A673 (cell line): ENCODE measurements at regions not wholly inside any gene's neighbourhood (a gene's known extent, or its start where the extent isn't known, plus 50 kb on each side); places are given as distances from the start of the nearest gene placed in this dataset.

Experiments used
- EZH2 ChIP-seq: fragments of 200-600 bp; sonication (generic); IDR thresholded peaks from 2 replicates; pipeline ENCODE4 v1.6.1; 2017; ENCODE audit warnings: borderline replicate concordance, low read depth, mild to moderate bottlenecking, mixed read lengths, antibody characterized with exemption, low read length; ENCODE audit not compliant: poor library complexity, severe bottlenecking
- TF ChIP-seq, protein P1 (sequence below): fragments of 300-800, 200-600 bp; sonication (generic); conservative IDR thresholded peaks from 2 replicates; pipeline ENCODE4 v1.5.1; 2017; ENCODE audit warnings: low read depth, mild to moderate bottlenecking, antibody characterized with exemption, low read length, moderate library complexity, mixed read lengths

DNA sequence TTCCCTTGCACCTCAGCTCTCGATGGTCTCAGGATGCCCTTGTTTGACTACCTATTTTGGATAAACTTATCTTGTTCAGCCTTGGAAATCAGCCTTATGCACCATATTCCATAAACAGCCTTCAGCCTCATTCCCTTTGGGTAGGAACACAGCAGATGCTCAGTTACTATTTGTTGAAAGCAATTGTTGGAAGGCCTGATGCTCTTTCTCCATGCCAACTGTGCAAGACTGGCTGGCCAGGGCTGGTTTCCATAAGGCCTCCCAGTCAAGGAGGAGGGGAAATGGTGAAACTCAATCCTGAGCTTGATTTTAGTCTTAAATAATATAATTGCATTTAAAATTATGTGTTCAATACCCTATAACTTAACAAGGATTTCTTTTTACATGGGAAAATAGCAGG is 121.1 kb upstream of the DEPDC1 start:
- TF ChIP-seq, protein P1, sequence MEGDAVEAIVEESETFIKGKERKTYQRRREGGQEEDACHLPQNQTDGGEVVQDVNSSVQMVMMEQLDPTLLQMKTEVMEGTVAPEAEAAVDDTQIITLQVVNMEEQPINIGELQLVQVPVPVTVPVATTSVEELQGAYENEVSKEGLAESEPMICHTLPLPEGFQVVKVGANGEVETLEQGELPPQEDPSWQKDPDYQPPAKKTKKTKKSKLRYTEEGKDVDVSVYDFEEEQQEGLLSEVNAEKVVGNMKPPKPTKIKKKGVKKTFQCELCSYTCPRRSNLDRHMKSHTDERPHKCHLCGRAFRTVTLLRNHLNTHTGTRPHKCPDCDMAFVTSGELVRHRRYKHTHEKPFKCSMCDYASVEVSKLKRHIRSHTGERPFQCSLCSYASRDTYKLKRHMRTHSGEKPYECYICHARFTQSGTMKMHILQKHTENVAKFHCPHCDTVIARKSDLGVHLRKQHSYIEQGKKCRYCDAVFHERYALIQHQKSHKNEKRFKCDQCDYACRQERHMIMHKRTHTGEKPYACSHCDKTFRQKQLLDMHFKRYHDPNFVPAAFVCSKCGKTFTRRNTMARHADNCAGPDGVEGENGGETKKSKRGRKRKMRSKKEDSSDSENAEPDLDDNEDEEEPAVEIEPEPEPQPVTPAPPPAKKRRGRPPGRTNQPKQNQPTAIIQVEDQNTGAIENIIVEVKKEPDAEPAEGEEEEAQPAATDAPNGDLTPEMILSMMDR: no peak
- no peak for TF ChIP-seq EZH2
